Liver (tissue), 8 donors: ENCODE measurements at regions not wholly inside any gene's neighbourhood (a gene's known extent, or its start where the extent isn't known, plus 50 kb on each side); places are given as distances from the start of the nearest gene placed in this dataset.

Experiments
- DNase-seq: peaks from one replicate; pipeline ENCODE4 v3.0.0-alpha.2; 2017; ENCODE audit warnings: low spot score
- H3K27ac ChIP-seq, 2 donors: one replicate each; pipeline ENCODE4 v1.7.0; 2013; ENCODE audit warnings: inconsistent platforms in 2 of 2, low read length in 2 of 2, control low read depth in 1 of 2, low read depth in 1 of 2, mild to moderate bottlenecking in 1 of 2
- H3K27me3 ChIP-seq, 4 donors: one replicate each; pipeline versions ENCODE4 v1.6.1 to v1.7.0; 2013; ENCODE audit warnings: low read length in 3 of 4, inconsistent platforms in 1 of 4, mild to moderate bottlenecking in 1 of 4, moderate library complexity in 1 of 4; ENCODE audit not compliant: control insufficient read depth in 4 of 4, insufficient read depth in 4 of 4
- H3K36me3 ChIP-seq, 4 donors: one replicate each; pipeline versions ENCODE4 v1.6.1 to v1.7.0; 2013; ENCODE audit warnings: low read length in 3 of 4, mild to moderate bottlenecking in 3 of 4, low read depth in 1 of 4, moderate library complexity in 1 of 4; ENCODE audit not compliant: control insufficient read depth in 4 of 4, insufficient read depth in 3 of 4
- H3K4me1 ChIP-seq, 4 donors: one replicate each; pipeline versions ENCODE4 v1.6.1 to v1.7.0; 2013; ENCODE audit warnings: low read length in 3 of 4, mild to moderate bottlenecking in 3 of 4, moderate library complexity in 1 of 4; ENCODE audit not compliant: control insufficient read depth in 4 of 4, insufficient read depth in 4 of 4
- H3K4me3 ChIP-seq, 3 donors: one replicate each; pipeline versions ENCODE4 v1.6.1 to v1.7.0; 2013; ENCODE audit warnings: low read length in 3 of 3, control low read depth in 1 of 3, low read depth in 1 of 3, mild to moderate bottlenecking in 1 of 3
- H3K9ac ChIP-seq, 2 donors: one replicate each; pipeline ENCODE4 v1.7.0; 2013; ENCODE audit warnings: low read length in 2 of 2, mild to moderate bottlenecking in 2 of 2, moderate library complexity in 2 of 2, control low read depth in 1 of 2, low read depth in 1 of 2
- H3K9me3 ChIP-seq, 4 donors: one replicate each; pipeline versions ENCODE4 v1.6.1 to v1.7.0; 2013; ENCODE audit warnings: low read length in 3 of 4; ENCODE audit not compliant: control insufficient read depth in 4 of 4
- EGR1 ChIP-seq, 2 donors: IDR thresholded peaks; 2 replicates each; pipeline ENCODE4 v1.6.1; 2016 to 2018; ENCODE audit warnings: antibody characterized with exemption in 2 of 2, low read depth in 2 of 2
- FOXA1 ChIP-seq: IDR thresholded peaks from 2 replicates; pipeline ENCODE4 v1.6.1; 2016; ENCODE audit warnings: antibody characterized with exemption
- GABPA ChIP-seq, 2 donors: IDR thresholded peaks in 1 of 2; conservative IDR thresholded peaks in 1 of 2; 2 replicates each; pipeline ENCODE4 v1.6.1; 2016; ENCODE audit warnings: antibody characterized with exemption in 2 of 2, mild to moderate bottlenecking in 1 of 2, moderate library complexity in 1 of 2
- HNF4A ChIP-seq, 2 donors: conservative IDR thresholded peaks; 2 replicates each; pipeline ENCODE4 v1.6.1; 2016; ENCODE audit warnings: antibody characterized with exemption in 2 of 2, mild to moderate bottlenecking in 2 of 2
- HNF4G ChIP-seq: IDR thresholded peaks from 2 replicates; pipeline ENCODE4 v1.6.1; 2016; ENCODE audit warnings: antibody characterized with exemption
- JUND ChIP-seq, 2 donors: IDR thresholded peaks; 2 replicates each; pipeline ENCODE4 v1.6.1; 2016; ENCODE audit warnings: antibody characterized with exemption in 2 of 2
- NR2F2 ChIP-seq: IDR thresholded peaks from 2 replicates; pipeline ENCODE4 v1.6.1; 2016; ENCODE audit warnings: antibody characterized with exemption
- RAD21 ChIP-seq, 2 donors: IDR thresholded peaks; 2 replicates each; pipeline ENCODE4 v1.6.1; 2016; ENCODE audit warnings: antibody characterized with exemption in 2 of 2, mild to moderate bottlenecking in 2 of 2
- REST ChIP-seq: IDR thresholded peaks from 2 replicates; pipeline ENCODE4 v1.6.1; 2016; ENCODE audit warnings: antibody characterized with exemption, mild to moderate bottlenecking
- RXRA ChIP-seq, 2 donors: IDR thresholded peaks; 2 replicates each; pipeline ENCODE4 v1.6.1; 2017 to 2018; ENCODE audit warnings: antibody characterized with exemption in 2 of 2, mild to moderate bottlenecking in 1 of 2
- SP1 ChIP-seq: IDR thresholded peaks from 2 replicates; pipeline ENCODE4 v1.6.1; 2018; ENCODE audit warnings: antibody characterized with exemption, mild to moderate bottlenecking
- TAF1 ChIP-seq: conservative IDR thresholded peaks from 2 replicates; pipeline ENCODE4 v1.6.1; 2016; ENCODE audit warnings: antibody characterized with exemption, mild to moderate bottlenecking
- YY1 ChIP-seq: IDR thresholded peaks from 2 replicates; pipeline ENCODE4 v1.6.1; 2016; ENCODE audit warnings: antibody characterized with exemption, mild to moderate bottlenecking
- ZBTB33 ChIP-seq: IDR thresholded peaks from 2 replicates; pipeline ENCODE4 v1.6.1; 2016; ENCODE audit warnings: antibody characterized with exemption
- WGBS: extraction: QIAGEN DNeasy Blood & Tissue Kit; methylation state at CpG from one replicate; pipeline ENCODE4 v1.1.7; 2013; 5-methylcytosine and 5-hydroxymethylcytosine counted together
- TF ChIP-seq, protein P1 (sequence below): IDR thresholded peaks from 2 replicates; pipeline ENCODE4 v1.6.1; 2016; ENCODE audit warnings: antibody characterized with exemption
- TF ChIP-seq, protein P2 (sequence below): fragments of 150-350 bp; IDR thresholded peaks from 2 replicates; pipeline ENCODE4 v1.5.1; 2017; ENCODE audit warnings: improper control_type of control experiment, low read depth, low read length; ENCODE audit not compliant: missing input control
- TF ChIP-seq, protein P3 (sequence below): IDR thresholded peaks from 2 replicates; pipeline ENCODE4 v1.6.1; 2016; ENCODE audit warnings: antibody characterized with exemption
- donor health status: healthy.
- donor health status: healthy.
- donor health status: healthy.
- donor health status: healthy.
- donor health status: healthy.

DNA sequence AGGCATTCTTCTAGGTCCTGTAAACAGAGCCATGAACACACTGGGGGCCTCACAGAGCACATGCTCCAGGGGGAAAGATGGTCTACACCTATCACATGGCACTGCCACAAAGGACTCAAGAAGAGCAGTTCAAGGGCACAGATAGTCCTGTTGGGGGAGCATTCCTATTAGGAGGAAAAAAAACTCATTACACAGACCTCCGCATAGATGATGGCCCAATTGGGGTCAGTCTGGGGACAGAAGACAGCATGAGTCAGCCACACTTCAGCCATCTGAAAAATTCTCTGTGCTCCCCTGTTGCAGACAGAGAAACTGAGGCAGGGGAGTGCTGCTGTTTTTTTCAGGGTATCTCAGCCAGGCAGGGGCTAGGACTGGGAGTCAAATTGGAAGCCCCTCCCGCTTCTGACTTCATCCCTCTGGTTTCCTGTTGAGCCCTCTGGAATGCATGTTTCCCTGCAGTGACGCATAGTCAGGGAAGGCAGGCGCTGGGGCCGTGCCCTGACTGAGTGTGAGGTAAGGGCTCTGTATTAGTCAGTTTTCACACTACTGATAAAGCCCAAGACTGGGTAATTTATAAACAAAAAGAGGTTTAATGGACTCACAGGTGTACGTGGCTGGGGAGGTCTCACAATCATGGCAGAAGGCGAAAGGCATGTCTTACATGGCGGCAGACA is 67.9 kb downstream of the RHOB start:
- Histone ChIP-seq H3K9ac (no peak overlapping the region), H3K4me3 (no peak overlapping the region), H3K27ac (no peak overlapping the region), H3K4me1 (no peaks in the 10 kb centered on the region), H3K36me3 (no peaks in the 10 kb centered on the region), H3K9me3 (no peaks in the 10 kb centered on the region), H3K27me3 (no peaks in the 10 kb centered on the region)
- 83% methylated on average over 8 of the region's 8 CpGs for WGBS
- TF ChIP-seq REST = no peak
- no peak for TF ChIP-seq HNF4A (conservative IDR thresholded peaks at IDR 0.05)
- TF ChIP-seq YY1 = no peak
- no peak for TF ChIP-seq FOXA1
- TF ChIP-seq TAF1 = no peak
- no peak for TF ChIP-seq RXRA (IDR thresholded peaks at IDR 0.05)
- TF ChIP-seq NR2F2 = no peak
- TF ChIP-seq EGR1 (IDR thresholded peaks at IDR 0.05; ENCODE audit: low read depth in 2 of 2) = no peak
- TF ChIP-seq RAD21 (IDR thresholded peaks at IDR 0.05) = no peak
- no peak for TF ChIP-seq SP1
- TF ChIP-seq, protein P1, sequence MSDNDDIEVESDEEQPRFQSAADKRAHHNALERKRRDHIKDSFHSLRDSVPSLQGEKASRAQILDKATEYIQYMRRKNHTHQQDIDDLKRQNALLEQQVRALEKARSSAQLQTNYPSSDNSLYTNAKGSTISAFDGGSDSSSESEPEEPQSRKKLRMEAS = no peak
- no peak for TF ChIP-seq ZBTB33
- no peak for TF ChIP-seq HNF4G
- TF ChIP-seq GABPA (IDR thresholded peaks at IDR 0.05 in 1 of 2, conservative IDR thresholded peaks at IDR 0.05 in 1 of 2) = no peak
- DNase-seq = no peak

DNA sequence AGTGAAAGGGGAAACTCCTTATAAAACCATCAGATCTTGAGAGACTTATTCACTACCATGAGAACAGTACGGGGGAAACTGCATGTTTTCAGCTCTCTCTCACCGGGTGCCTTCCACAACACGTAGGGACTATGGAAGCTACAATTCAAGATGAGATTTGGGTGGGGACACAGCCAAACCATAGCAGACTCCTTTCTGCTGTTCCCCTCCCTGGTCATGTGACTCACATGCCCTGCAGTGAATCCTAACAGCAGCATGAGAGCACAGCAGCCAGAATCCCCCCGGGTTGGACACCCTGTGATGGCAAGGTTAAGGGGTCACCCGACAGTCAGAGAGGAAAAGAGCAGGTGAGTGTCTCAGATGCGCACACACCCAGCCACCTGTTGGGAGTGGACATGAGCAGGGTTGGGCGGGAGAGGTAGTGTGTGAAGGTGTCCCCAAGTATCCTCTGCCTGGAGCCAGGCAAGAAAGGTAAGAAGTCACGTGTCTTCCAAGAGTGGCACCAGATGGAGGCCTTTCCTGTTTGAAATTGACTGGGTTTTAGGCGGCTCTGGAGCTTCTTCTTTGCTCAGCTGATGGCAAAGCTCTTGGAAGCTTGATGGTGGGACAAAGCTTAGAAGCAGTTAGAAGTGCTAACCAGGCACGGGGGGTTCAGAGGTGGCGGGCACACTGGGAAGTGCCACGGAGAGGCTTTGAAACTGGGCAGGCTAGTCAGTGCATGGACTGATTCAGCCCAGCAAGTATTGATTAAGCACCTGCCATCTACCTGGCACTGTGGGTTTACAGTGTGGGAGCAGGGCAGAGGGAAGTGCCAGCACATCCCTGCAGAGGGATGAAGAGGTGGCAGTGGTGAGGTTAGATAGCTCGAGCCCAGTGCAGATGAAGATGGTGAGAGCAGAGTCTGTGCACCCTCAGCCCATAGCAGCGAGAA is 68.7 kb downstream of the RHOB start:
- DNase-seq = no peak
- H3K27ac ChIP-seq = no peak overlapping the region
- no peak overlapping the region for H3K4me3 ChIP-seq
- WGBS = 92% methylated on average over 14 of the region's 14 CpGs
- H3K9me3 ChIP-seq = no peaks in the 10 kb centered on the region
- H3K9ac ChIP-seq = no peak overlapping the region
- no peaks in the 10 kb centered on the region for H3K27me3 ChIP-seq
- H3K4me1 ChIP-seq = no peaks in the 10 kb centered on the region
- no peaks in the 10 kb centered on the region for H3K36me3 ChIP-seq
- no peak for TF ChIP-seq RAD21 (IDR thresholded peaks at IDR 0.05)
- TF ChIP-seq, protein P1 = no peak
- TF ChIP-seq NR2F2 = no peak
- TF ChIP-seq, protein P2, sequence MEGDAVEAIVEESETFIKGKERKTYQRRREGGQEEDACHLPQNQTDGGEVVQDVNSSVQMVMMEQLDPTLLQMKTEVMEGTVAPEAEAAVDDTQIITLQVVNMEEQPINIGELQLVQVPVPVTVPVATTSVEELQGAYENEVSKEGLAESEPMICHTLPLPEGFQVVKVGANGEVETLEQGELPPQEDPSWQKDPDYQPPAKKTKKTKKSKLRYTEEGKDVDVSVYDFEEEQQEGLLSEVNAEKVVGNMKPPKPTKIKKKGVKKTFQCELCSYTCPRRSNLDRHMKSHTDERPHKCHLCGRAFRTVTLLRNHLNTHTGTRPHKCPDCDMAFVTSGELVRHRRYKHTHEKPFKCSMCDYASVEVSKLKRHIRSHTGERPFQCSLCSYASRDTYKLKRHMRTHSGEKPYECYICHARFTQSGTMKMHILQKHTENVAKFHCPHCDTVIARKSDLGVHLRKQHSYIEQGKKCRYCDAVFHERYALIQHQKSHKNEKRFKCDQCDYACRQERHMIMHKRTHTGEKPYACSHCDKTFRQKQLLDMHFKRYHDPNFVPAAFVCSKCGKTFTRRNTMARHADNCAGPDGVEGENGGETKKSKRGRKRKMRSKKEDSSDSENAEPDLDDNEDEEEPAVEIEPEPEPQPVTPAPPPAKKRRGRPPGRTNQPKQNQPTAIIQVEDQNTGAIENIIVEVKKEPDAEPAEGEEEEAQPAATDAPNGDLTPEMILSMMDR = no peak
- no peak for TF ChIP-seq JUND (IDR thresholded peaks at IDR 0.05)
- TF ChIP-seq RXRA (IDR thresholded peaks at IDR 0.05) = no peak
- TF ChIP-seq HNF4G = no peak
- TF ChIP-seq YY1 = no peak
- no peak for TF ChIP-seq ZBTB33
- no peak for TF ChIP-seq EGR1 (IDR thresholded peaks at IDR 0.05; ENCODE audit: low read depth in 2 of 2)
- TF ChIP-seq HNF4A (conservative IDR thresholded peaks at IDR 0.05) = no peak
- no peak for TF ChIP-seq SP1
- TF ChIP-seq, protein P3, sequence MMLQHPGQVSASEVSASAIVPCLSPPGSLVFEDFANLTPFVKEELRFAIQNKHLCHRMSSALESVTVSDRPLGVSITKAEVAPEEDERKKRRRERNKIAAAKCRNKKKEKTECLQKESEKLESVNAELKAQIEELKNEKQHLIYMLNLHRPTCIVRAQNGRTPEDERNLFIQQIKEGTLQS = no peak
